Stimulated activated CD4-positive, alpha-beta T cell treated with anti-CD3 and anti-CD28 coated beads, Interleukin-15, amount 100 ng/mL, for 48 hours (primary cell): ENCODE measurements at regions not wholly inside any gene's neighbourhood (a gene's known extent, or its start where the extent isn't known, plus 50 kb on each side); places are given as distances from the start of the nearest gene placed in this dataset.
"Not testable (repeated sequence)": the region's sequence is repeated elsewhere in the genome, so short reads cannot be mapped to it uniquely, and the experiment has no call there.

Experiments used
- DNase-seq, 2 donors: peaks; one replicate each; pipeline ENCODE4 v3.0.0-alpha.2; 2020; ENCODE audit warnings: low read depth in 2 of 2

- no peak for DNase-seq
Measured at GRCh38 chr17:53765609-53766008, 57.1 kb upstream of the KIF2B start.

GRCh38 chr17:53765129-53765528 lies 57.6 kb upstream of the KIF2B start:
- DNase-seq, result no peak

- no peak for DNase-seq
Measured at GRCh38 chr17:53757559-53757958, 65.2 kb upstream of the KIF2B start.

- not testable (repeated sequence) for DNase-seq
Measured at GRCh38 chr17:53757116-53757515, 65.6 kb upstream of the KIF2B start.

GRCh38 chr17:53749178-53749577 lies 73.5 kb upstream of the KIF2B start:
- no peak for DNase-seq

- DNase-seq, result not testable (repeated sequence)
Measured at GRCh38 chr17:53748159-53748820, 74.4 kb upstream of the KIF2B start.

- DNase-seq, result no peak
Measured at GRCh38 chr17:53740312-53740711, 82.4 kb upstream of the KIF2B start.

- no peak for DNase-seq
Measured at GRCh38 chr17:53736516-53737240, 86.0 kb upstream of the KIF2B start.

- no peak for DNase-seq
Measured at GRCh38 chr17:53724726-53725125, 98.0 kb upstream of the KIF2B start.

GRCh38 chr17:53722407-53722806 lies 100.3 kb upstream of the KIF2B start:
- DNase-seq, result no peak

- no peak for DNase-seq
Measured at GRCh38 chr17:53721101-53721500, 101.6 kb upstream of the KIF2B start.

GRCh38 chr17:53719229-53719628 lies 103.5 kb upstream of the KIF2B start:
- DNase-seq, result no peak

- DNase-seq, result no peak
Measured at GRCh38 chr17:53707566-53707965, 115.2 kb upstream of the KIF2B start.

- DNase-seq, result no peak
Measured at GRCh38 chr17:53696286-53696685, 126.4 kb upstream of the KIF2B start.

- no peak for DNase-seq
Measured at GRCh38 chr17:53687324-53687723, 135.4 kb upstream of the KIF2B start.

- DNase-seq, result no peak
Measured at GRCh38 chr17:53680745-53681144, 142.0 kb upstream of the KIF2B start.

GRCh38 chr17:53668854-53669253 lies 153.9 kb upstream of the KIF2B start:
- no peak for DNase-seq

- no peak for DNase-seq
Measured at GRCh38 chr17:53662608-53663007, 160.1 kb upstream of the KIF2B start.

- no peak for DNase-seq
Measured at GRCh38 chr17:53659181-53659580, 163.5 kb upstream of the KIF2B start.

GRCh38 chr17:53655591-53655990 lies 167.1 kb upstream of the KIF2B start:
- no peak for DNase-seq

GRCh38 chr17:53649201-53649600 lies 173.5 kb upstream of the KIF2B start:
- DNase-seq, result no peak

- DNase-seq, result no peak
Measured at GRCh38 chr17:53646835-53647234, 175.9 kb upstream of the KIF2B start.

- DNase-seq, result no peak
Measured at GRCh38 chr17:53640808-53641207, 181.9 kb upstream of the KIF2B start.

- no peak for DNase-seq
Measured at GRCh38 chr17:53635444-53635843, 187.3 kb upstream of the KIF2B start.
